H1 (cell line): ENCODE measurements at regions not wholly inside any gene's neighbourhood (a gene's known extent, or its start where the extent isn't known, plus 50 kb on each side); places are given as distances from the start of the nearest gene placed in this dataset.

Experiments
- CEBPB ChIP-seq: IDR thresholded peaks from 2 replicates; pipeline ENCODE4 v1.6.1; 2012; ENCODE audit warnings: low read depth, low read length
- CTCF ChIP-seq, 3 experiments: IDR thresholded peaks; 1 replicate in 2 of 3; 2 replicates in 1 of 3; pipeline versions ENCODE4 v1.5.1 to v1.6.1; 2011; ENCODE audit warnings: low read length in 3 of 3, mild to moderate bottlenecking in 3 of 3, inconsistent platforms in 2 of 3, low read depth in 1 of 3, moderate library complexity in 1 of 3; ENCODE audit not compliant: insufficient read depth in 1 of 3; ENCODE audit errors: control extremely low read depth in 1 of 3
- EZH2 ChIP-seq: fragments of 200-600 bp; sonication (generic); IDR thresholded peaks from 2 replicates; pipeline ENCODE4 v1.7.1; 2012; ENCODE audit warnings: low read depth, mild to moderate bottlenecking, moderate library complexity, low read length, inconsistent platforms; ENCODE audit not compliant: severe bottlenecking
- HDAC2 ChIP-seq, 2 experiments: fragments of 300-600 bp in 1 of 2; sonication (generic) in 1 of 2; IDR thresholded peaks; 2 replicates each; pipeline ENCODE4 v1.6.1; 2011 to 2012; ENCODE audit warnings: low read depth in 2 of 2, low read length in 2 of 2, mild to moderate bottlenecking in 2 of 2, moderate library complexity in 2 of 2, borderline replicate concordance in 1 of 2, inconsistent platforms in 1 of 2
- POLR2A ChIP-seq, 2 experiments: IDR thresholded peaks; 1 replicate in 1 of 2; 2 replicates in 1 of 2; pipeline ENCODE4 v1.6.1; 2011; ENCODE audit warnings: low read depth in 2 of 2, low read length in 2 of 2, mild to moderate bottlenecking in 2 of 2; ENCODE audit errors: control extremely low read depth in 1 of 2
- POLR2AphosphoS5 ChIP-seq: IDR thresholded peaks from 2 replicates; pipeline ENCODE4 v1.6.1; 2011; ENCODE audit warnings: low read depth, low read length
- SP1 ChIP-seq: IDR thresholded peaks from 2 replicates; pipeline ENCODE4 v1.6.1; 2011; ENCODE audit warnings: low read depth, low read length
- SP2 ChIP-seq: IDR thresholded peaks from 2 replicates; pipeline ENCODE4 v1.6.1; 2012; ENCODE audit warnings: mild to moderate bottlenecking, low read length, inconsistent platforms
- SRF ChIP-seq: IDR thresholded peaks from 2 replicates; pipeline ENCODE4 v1.6.1; 2011; ENCODE audit warnings: mild to moderate bottlenecking, low read depth, low read length, moderate library complexity
- TAF1 ChIP-seq: IDR thresholded peaks from 2 replicates; pipeline ENCODE4 v1.6.1; 2011; ENCODE audit warnings: mild to moderate bottlenecking, low read depth, low read length
- USF2 ChIP-seq: IDR thresholded peaks from 2 replicates; pipeline ENCODE4 v1.6.1; 2011; ENCODE audit warnings: low read length, improper control_type of control experiment

GRCh38 chr12:70177631-70178030 is 65.6 kb upstream of the CNOT2 start:
- no peak for TF ChIP-seq POLR2AphosphoS5
- no peak for TF ChIP-seq CTCF (IDR thresholded peaks at IDR 0.05; ENCODE audit: control extremely low read depth in 1 of 3, insufficient read depth in 1 of 3, low read depth in 1 of 3, low read length in 3 of 3)
- no peak for TF ChIP-seq POLR2A (IDR thresholded peaks at IDR 0.05; ENCODE audit: control extremely low read depth in 1 of 2, low read depth in 2 of 2, low read length in 2 of 2)
- no peak for TF ChIP-seq USF2
- TF ChIP-seq SRF = no peak
- TF ChIP-seq HDAC2 (IDR thresholded peaks at IDR 0.05; ENCODE audit: borderline replicate concordance in 1 of 2, low read depth in 2 of 2, low read length in 2 of 2) = no peak
- TF ChIP-seq SP2 = no peak
- TF ChIP-seq EZH2 = no peak
- TF ChIP-seq CEBPB = no peak
- no peak for TF ChIP-seq SP1
- no peak for TF ChIP-seq TAF1
